GM23338 (cell line): ENCODE measurements at regions not wholly inside any gene's neighbourhood (a gene's known extent, or its start where the extent isn't known, plus 50 kb on each side); places are given as distances from the start of the nearest gene placed in this dataset.

ENCODE experiments used
- ATAC-seq: fragments of 200-7000 bp; cut with Tn5 transposase; 3 replicates; pipeline ENCODE4 v1.9.1; 2020
- DNase-seq: peaks from one replicate; pipeline ENCODE4 v3.0.0-alpha.2; 2015; ENCODE audit warnings: low spot score
- H2AFZ ChIP-seq: fragments of 200-600 bp; sonication (generic); 2 replicates; pipeline ENCODE4 v1.8.0; 2016; ENCODE audit warnings: antibody characterized with exemption, mild to moderate bottlenecking, moderate library complexity
- H3F3A ChIP-seq: fragments of 200-600 bp; sonication (generic); replicated peaks from 2 replicates; pipeline ENCODE4 v1.8.0; 2017; ENCODE audit warnings: antibody characterized with exemption, mixed run types, low read depth
- H3K27ac ChIP-seq: fragments of 200-600 bp; sonication (generic); 2 replicates; pipeline ENCODE4 v1.6.1; 2016; ENCODE audit warnings: low read depth
- H3K27me3 ChIP-seq: fragments of 200-600 bp; sonication (generic); 2 replicates; pipeline ENCODE4 v1.8.0; 2016; ENCODE audit warnings: mild to moderate bottlenecking, mixed run types, moderate library complexity; ENCODE audit not compliant: insufficient read depth
- H3K36me3 ChIP-seq: fragments of 200-600 bp; sonication (generic); 2 replicates; pipeline ENCODE4 v1.8.0; 2016; ENCODE audit warnings: mild to moderate bottlenecking; ENCODE audit not compliant: insufficient read depth
- H3K4me1 ChIP-seq: fragments of 200-600 bp; sonication (generic); 2 replicates; pipeline ENCODE4 v1.8.0; 2016; ENCODE audit warnings: mild to moderate bottlenecking, moderate library complexity; ENCODE audit not compliant: insufficient read depth
- H3K4me2 ChIP-seq: fragments of 200-600 bp; sonication (generic); 2 replicates; pipeline ENCODE4 v1.7.1; 2017; ENCODE audit warnings: mixed run types
- H3K4me3 ChIP-seq: fragments of 200-600 bp; sonication (generic); 2 replicates; pipeline ENCODE4 v1.6.1; 2016; ENCODE audit warnings: mixed run types
- H3K79me2 ChIP-seq: fragments of 200-600 bp; sonication (generic); replicated peaks from 2 replicates; pipeline ENCODE4 v1.8.0; 2017; ENCODE audit warnings: mild to moderate bottlenecking; ENCODE audit not compliant: insufficient read depth
- H3K9me2 ChIP-seq: fragments of 200-600 bp; sonication (generic); 2 replicates; pipeline ENCODE4 v1.8.0; 2017; ENCODE audit not compliant: insufficient read depth
- H4K20me1 ChIP-seq: fragments of 200-600 bp; sonication (generic); replicated peaks from 2 replicates; pipeline ENCODE4 v1.8.0; 2017; ENCODE audit warnings: mild to moderate bottlenecking; ENCODE audit not compliant: insufficient read depth
- H3K27ac Mint-ChIP-seq: 2 replicates; pipeline ENCODE4 v1.8.0; 2020; ENCODE audit warnings: inconsistent platforms, mild to moderate bottlenecking, moderate library complexity, mixed read lengths
- H3K27me3 Mint-ChIP-seq: 3 replicates; pipeline ENCODE4 v1.8.0; 2022; ENCODE audit warnings: low read depth, mild to moderate bottlenecking, moderate library complexity, mixed read lengths, inconsistent platforms; ENCODE audit not compliant: insufficient read depth, poor library complexity
- H3K36me3 Mint-ChIP-seq: 3 replicates; pipeline ENCODE4 v1.8.0; 2021; ENCODE audit warnings: low read depth, mild to moderate bottlenecking, inconsistent platforms, moderate library complexity, mixed read lengths
- H3K4me1 Mint-ChIP-seq: 3 replicates; pipeline ENCODE4 v1.8.0; 2020; ENCODE audit warnings: mild to moderate bottlenecking, inconsistent platforms, mixed read lengths
- H3K4me3 Mint-ChIP-seq: 3 replicates; pipeline ENCODE4 v1.8.0; 2021; ENCODE audit warnings: moderate library complexity, mild to moderate bottlenecking, inconsistent platforms, mixed read lengths
- H3K9me3 Mint-ChIP-seq: 3 replicates; pipeline ENCODE4 v1.8.0; 2020; ENCODE audit warnings: moderate library complexity, mild to moderate bottlenecking, inconsistent platforms, mixed read lengths
- CREB1 ChIP-seq: fragments of 250-450 bp; sonication (Bioruptor Pico); IDR thresholded peaks from 2 replicates; pipeline ENCODE4 v1.5.0; 2020; ENCODE audit warnings: low read depth, mild to moderate bottlenecking, moderate library complexity
- EZH2 ChIP-seq: fragments of 200-600 bp; sonication (generic); IDR thresholded peaks from one replicate; pipeline ENCODE4 v1.8.0; 2017; ENCODE audit warnings: antibody characterized with exemption, mild to moderate bottlenecking, low read depth; ENCODE audit not compliant: unreplicated experiment
- EZH2phosphoT487 ChIP-seq: fragments of 200-600 bp; sonication (generic); IDR thresholded peaks from one replicate; pipeline ENCODE4 v1.8.1; 2018; ENCODE audit warnings: antibody characterized with exemption; ENCODE audit not compliant: unreplicated experiment
- NANOG ChIP-seq: IDR thresholded peaks from 2 replicates; pipeline ENCODE4 v1.6.1; 2016; ENCODE audit warnings: antibody characterized with exemption, borderline replicate concordance
- POLR2AphosphoS5 ChIP-seq: IDR thresholded peaks from 2 replicates; pipeline ENCODE4 v1.6.1; 2016; ENCODE audit warnings: antibody characterized with exemption, low read depth
- STAT1 ChIP-seq: IDR thresholded peaks from one replicate; pipeline ENCODE4 v1.6.1; 2016; ENCODE audit warnings: antibody characterized with exemption; ENCODE audit not compliant: unreplicated experiment
- ZNF114 ChIP-seq: fragments of 250-450 bp; sonication (Bioruptor Pico); IDR thresholded peaks from 2 replicates; pipeline ENCODE4 v1.5.0; 2020; ENCODE audit warnings: mild to moderate bottlenecking, moderate library complexity
- ZNF331 ChIP-seq: fragments of 250-450 bp; sonication (Bioruptor Pico); IDR thresholded peaks from 2 replicates; pipeline ENCODE4 v1.5.0; 2020; ENCODE audit warnings: low read depth, mild to moderate bottlenecking, moderate library complexity
- TF ChIP-seq, protein P1 (sequence below), 2 experiments: fragments of 200-600 bp in 1 of 2; sonication (generic) in 1 of 2; conservative IDR thresholded peaks; 2 replicates each; pipeline versions ENCODE4 v1.5.1 to v1.6.1; 2016 to 2017; ENCODE audit warnings: antibody characterized with exemption in 2 of 2, low read depth in 2 of 2, mild to moderate bottlenecking in 2 of 2, moderate library complexity in 1 of 2
- TF ChIP-seq, protein P2 (sequence below): IDR thresholded peaks from 2 replicates; pipeline ENCODE4 v1.6.1; 2016; ENCODE audit warnings: antibody characterized with exemption
- TF ChIP-seq, protein P3 (sequence below): fragments of 250-450 bp; sonication (Bioruptor Pico); IDR thresholded peaks from 2 replicates; pipeline ENCODE4 v1.5.0; 2020; ENCODE audit warnings: mild to moderate bottlenecking, moderate library complexity
- TF ChIP-seq, protein P4 (sequence below): IDR thresholded peaks from one replicate; pipeline ENCODE4 v1.6.1; 2018; ENCODE audit warnings: antibody characterized with exemption; ENCODE audit not compliant: unreplicated experiment

DNA sequence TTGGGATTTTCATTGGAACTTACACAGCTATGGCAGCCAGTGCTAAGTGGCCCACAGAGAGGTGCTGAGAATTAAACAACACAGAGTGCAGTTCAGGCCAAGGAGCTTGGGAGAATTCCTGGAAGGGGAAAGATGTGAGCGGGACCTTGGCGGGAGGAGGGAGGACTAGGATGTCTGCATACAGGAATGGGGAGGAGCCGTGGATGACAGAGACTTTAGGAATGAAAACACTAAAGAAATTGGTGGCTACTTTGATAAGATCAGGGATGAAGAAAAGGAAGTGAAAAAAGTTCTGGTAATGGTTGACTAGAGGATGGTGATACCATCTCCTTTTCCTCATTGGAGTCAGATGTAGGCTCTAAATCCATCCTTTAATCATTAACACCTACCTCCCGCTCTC lies 234.2 kb upstream of the FZD8 start:
- no peak for TF ChIP-seq EZH2phosphoT487
- TF ChIP-seq, protein P1, sequence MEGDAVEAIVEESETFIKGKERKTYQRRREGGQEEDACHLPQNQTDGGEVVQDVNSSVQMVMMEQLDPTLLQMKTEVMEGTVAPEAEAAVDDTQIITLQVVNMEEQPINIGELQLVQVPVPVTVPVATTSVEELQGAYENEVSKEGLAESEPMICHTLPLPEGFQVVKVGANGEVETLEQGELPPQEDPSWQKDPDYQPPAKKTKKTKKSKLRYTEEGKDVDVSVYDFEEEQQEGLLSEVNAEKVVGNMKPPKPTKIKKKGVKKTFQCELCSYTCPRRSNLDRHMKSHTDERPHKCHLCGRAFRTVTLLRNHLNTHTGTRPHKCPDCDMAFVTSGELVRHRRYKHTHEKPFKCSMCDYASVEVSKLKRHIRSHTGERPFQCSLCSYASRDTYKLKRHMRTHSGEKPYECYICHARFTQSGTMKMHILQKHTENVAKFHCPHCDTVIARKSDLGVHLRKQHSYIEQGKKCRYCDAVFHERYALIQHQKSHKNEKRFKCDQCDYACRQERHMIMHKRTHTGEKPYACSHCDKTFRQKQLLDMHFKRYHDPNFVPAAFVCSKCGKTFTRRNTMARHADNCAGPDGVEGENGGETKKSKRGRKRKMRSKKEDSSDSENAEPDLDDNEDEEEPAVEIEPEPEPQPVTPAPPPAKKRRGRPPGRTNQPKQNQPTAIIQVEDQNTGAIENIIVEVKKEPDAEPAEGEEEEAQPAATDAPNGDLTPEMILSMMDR (conservative IDR thresholded peaks at IDR 0.05; ENCODE audit: low read depth in 2 of 2) = no peak
- TF ChIP-seq, protein P2, sequence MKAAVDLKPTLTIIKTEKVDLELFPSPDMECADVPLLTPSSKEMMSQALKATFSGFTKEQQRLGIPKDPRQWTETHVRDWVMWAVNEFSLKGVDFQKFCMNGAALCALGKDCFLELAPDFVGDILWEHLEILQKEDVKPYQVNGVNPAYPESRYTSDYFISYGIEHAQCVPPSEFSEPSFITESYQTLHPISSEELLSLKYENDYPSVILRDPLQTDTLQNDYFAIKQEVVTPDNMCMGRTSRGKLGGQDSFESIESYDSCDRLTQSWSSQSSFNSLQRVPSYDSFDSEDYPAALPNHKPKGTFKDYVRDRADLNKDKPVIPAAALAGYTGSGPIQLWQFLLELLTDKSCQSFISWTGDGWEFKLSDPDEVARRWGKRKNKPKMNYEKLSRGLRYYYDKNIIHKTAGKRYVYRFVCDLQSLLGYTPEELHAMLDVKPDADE = no peak
- no peak for TF ChIP-seq CREB1
- no peak for TF ChIP-seq ZNF114 (CRISPR knock-in tag)
- no peak for TF ChIP-seq EZH2
- TF ChIP-seq, protein P3, sequence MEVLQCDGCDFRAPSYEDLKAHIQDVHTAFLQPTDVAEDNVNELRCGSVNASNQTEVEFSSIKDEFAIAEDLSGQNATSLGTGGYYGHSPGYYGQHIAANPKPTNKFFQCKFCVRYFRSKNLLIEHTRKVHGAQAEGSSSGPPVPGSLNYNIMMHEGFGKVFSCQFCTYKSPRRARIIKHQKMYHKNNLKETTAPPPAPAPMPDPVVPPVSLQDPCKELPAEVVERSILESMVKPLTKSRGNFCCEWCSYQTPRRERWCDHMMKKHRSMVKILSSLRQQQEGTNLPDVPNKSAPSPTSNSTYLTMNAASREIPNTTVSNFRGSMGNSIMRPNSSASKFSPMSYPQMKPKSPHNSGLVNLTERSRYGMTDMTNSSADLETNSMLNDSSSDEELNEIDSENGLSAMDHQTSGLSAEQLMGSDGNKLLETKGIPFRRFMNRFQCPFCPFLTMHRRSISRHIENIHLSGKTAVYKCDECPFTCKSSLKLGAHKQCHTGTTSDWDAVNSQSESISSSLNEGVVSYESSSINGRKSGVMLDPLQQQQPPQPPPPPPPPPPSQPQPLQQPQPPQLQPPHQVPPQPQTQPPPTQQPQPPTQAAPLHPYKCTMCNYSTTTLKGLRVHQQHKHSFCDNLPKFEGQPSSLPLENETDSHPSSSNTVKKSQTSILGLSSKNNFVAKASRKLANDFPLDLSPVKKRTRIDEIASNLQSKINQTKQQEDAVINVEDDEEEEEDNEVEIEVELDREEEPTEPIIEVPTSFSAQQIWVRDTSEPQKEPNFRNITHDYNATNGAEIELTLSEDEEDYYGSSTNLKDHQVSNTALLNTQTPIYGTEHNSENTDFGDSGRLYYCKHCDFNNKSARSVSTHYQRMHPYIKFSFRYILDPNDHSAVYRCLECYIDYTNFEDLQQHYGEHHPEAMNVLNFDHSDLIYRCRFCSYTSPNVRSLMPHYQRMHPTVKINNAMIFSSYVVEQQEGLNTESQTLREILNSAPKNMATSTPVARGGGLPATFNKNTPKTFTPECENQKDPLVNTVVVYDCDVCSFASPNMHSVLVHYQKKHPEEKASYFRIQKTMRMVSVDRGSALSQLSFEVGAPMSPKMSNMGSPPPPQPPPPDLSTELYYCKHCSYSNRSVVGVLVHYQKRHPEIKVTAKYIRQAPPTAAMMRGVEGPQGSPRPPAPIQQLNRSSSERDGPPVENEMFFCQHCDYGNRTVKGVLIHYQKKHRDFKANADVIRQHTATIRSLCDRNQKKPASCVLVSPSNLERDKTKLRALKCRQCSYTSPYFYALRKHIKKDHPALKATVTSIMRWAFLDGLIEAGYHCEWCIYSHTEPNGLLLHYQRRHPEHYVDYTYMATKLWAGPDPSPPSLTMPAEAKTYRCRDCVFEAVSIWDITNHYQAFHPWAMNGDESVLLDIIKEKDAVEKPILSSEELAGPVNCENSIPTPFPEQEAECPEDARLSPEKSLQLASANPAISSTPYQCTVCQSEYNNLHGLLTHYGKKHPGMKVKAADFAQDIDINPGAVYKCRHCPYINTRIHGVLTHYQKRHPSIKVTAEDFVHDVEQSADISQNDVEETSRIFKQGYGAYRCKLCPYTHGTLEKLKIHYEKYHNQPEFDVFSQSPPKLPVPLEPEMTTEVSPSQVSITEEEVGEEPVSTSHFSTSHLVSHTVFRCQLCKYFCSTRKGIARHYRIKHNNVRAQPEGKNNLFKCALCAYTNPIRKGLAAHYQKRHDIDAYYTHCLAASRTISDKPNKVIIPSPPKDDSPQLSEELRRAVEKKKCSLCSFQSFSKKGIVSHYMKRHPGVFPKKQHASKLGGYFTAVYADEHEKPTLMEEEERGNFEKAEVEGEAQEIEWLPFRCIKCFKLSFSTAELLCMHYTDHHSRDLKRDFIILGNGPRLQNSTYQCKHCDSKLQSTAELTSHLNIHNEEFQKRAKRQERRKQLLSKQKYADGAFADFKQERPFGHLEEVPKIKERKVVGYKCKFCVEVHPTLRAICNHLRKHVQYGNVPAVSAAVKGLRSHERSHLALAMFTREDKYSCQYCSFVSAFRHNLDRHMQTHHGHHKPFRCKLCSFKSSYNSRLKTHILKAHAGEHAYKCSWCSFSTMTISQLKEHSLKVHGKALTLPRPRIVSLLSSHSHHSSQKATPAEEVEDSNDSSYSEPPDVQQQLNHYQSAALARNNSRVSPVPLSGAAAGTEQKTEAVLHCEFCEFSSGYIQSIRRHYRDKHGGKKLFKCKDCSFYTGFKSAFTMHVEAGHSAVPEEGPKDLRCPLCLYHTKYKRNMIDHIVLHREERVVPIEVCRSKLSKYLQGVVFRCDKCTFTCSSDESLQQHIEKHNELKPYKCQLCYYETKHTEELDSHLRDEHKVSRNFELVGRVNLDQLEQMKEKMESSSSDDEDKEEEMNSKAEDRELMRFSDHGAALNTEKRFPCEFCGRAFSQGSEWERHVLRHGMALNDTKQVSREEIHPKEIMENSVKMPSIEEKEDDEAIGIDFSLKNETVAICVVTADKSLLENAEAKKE = no peak
- TF ChIP-seq NANOG = no peak
- TF ChIP-seq, protein P4, sequence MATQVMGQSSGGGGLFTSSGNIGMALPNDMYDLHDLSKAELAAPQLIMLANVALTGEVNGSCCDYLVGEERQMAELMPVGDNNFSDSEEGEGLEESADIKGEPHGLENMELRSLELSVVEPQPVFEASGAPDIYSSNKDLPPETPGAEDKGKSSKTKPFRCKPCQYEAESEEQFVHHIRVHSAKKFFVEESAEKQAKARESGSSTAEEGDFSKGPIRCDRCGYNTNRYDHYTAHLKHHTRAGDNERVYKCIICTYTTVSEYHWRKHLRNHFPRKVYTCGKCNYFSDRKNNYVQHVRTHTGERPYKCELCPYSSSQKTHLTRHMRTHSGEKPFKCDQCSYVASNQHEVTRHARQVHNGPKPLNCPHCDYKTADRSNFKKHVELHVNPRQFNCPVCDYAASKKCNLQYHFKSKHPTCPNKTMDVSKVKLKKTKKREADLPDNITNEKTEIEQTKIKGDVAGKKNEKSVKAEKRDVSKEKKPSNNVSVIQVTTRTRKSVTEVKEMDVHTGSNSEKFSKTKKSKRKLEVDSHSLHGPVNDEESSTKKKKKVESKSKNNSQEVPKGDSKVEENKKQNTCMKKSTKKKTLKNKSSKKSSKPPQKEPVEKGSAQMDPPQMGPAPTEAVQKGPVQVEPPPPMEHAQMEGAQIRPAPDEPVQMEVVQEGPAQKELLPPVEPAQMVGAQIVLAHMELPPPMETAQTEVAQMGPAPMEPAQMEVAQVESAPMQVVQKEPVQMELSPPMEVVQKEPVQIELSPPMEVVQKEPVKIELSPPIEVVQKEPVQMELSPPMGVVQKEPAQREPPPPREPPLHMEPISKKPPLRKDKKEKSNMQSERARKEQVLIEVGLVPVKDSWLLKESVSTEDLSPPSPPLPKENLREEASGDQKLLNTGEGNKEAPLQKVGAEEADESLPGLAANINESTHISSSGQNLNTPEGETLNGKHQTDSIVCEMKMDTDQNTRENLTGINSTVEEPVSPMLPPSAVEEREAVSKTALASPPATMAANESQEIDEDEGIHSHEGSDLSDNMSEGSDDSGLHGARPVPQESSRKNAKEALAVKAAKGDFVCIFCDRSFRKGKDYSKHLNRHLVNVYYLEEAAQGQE = no peak
- no peak for TF ChIP-seq STAT1
- no peak for TF ChIP-seq ZNF331 (CRISPR knock-in tag)
- TF ChIP-seq POLR2AphosphoS5 = no peak
- no peak overlapping the region for H3K27ac Mint-ChIP-seq
- Histone ChIP-seq H3K27me3 (no peaks in the 10 kb centered on the region; the same call in 1 of the 2 replicates), H3K27ac (no peak overlapping the region), H3K79me2 (no peaks in the 10 kb centered on the region), H4K20me1 (no peaks in the 10 kb centered on the region), H3K36me3 (no peaks in the 10 kb centered on the region), H3K4me3 (no peak overlapping the region), H3K4me2 (no peak overlapping the region), H3K4me1 (peaks cover 31% of the 10 kb centered on the region), H3F3A (no peaks in the 10 kb centered on the region), H2AFZ (no peak overlapping the region), H3K9me2 (no peaks in the 10 kb centered on the region)
- no peaks in the 10 kb centered on the region for H3K36me3 Mint-ChIP-seq
- peaks cover 47% of the 10 kb centered on the region for H3K4me1 Mint-ChIP-seq
- peaks cover 14% of the 10 kb centered on the region for H3K27me3 Mint-ChIP-seq
- DNase-seq (no peak), ATAC-seq (no peak)
- H3K4me3 Mint-ChIP-seq = no peak overlapping the region
- H3K9me3 Mint-ChIP-seq = peaks cover 3% of the 10 kb centered on the region; the same call in 2 of the 3 replicates
